ENCODE measurements at regions not wholly inside any gene's neighbourhood (a gene's known extent, or its start where the extent isn't known, plus 50 kb on each side); places are given as distances from the start of the nearest gene placed in this dataset.

DNA sequence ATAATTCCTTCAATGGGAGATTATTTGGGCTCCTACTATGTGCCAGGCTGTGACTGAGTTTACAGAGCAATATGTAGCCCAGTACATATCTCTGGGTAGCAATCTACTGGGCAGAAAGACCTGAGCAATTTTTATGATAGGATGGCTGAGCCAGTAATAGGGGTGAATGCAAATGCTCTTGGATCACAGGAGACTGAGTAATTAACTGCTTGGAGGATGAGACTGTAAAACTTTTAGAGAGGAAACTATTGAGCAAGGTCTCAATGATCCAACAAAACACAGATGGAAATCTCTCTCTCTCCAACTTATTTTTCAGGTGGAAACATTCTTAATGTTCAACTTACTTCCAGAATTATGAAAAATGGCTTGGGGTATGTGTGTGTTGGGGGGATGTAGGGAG is 402.2 kb downstream of the AEBP2 start:
- DNase-seq = no peak
- Histone ChIP-seq H3K4me3 (no peak overlapping the region), H3K36me3 (no peaks in the 10 kb centered on the region), H3K4me1 (peaks cover 16% of the 10 kb centered on the region), H3K27me3 (ENCODE audit: low read depth) (no peaks in the 10 kb centered on the region), H3K9me3 (replicated peaks) (peaks cover 4% of the 10 kb centered on the region), H3K27ac (replicated peaks) (no peak overlapping the region)
- intact Hi-C loops (cut with micrococcal nuclease) = no loop called here
- TF ChIP-seq, protein P1, sequence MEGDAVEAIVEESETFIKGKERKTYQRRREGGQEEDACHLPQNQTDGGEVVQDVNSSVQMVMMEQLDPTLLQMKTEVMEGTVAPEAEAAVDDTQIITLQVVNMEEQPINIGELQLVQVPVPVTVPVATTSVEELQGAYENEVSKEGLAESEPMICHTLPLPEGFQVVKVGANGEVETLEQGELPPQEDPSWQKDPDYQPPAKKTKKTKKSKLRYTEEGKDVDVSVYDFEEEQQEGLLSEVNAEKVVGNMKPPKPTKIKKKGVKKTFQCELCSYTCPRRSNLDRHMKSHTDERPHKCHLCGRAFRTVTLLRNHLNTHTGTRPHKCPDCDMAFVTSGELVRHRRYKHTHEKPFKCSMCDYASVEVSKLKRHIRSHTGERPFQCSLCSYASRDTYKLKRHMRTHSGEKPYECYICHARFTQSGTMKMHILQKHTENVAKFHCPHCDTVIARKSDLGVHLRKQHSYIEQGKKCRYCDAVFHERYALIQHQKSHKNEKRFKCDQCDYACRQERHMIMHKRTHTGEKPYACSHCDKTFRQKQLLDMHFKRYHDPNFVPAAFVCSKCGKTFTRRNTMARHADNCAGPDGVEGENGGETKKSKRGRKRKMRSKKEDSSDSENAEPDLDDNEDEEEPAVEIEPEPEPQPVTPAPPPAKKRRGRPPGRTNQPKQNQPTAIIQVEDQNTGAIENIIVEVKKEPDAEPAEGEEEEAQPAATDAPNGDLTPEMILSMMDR (IDR thresholded peaks at IDR 0.05; ENCODE audit: borderline replicate concordance) = no peak

DNA sequence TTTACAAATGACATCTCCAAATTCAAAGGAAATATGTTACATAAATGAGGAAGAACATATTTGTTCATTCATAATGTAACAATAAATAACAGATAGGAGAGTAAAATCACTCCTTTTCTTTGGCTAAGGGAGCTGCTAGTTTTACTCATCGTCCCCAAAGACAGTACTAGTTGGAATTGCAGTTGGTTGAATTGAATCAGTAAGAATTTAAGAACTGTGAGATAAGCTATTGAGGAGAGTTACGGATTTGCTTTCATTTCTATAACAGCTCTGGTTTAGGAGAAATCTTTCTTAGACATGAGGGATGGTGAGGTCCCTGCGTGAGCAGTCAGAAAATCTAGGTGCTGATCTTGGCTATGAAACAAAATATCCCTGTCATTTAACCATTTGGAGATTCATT is 402.8 kb downstream of the AEBP2 start:
- DNase-seq = no peak
- intact Hi-C loops (cut with micrococcal nuclease) = no loop called here
- TF ChIP-seq, protein P1 (IDR thresholded peaks at IDR 0.05; ENCODE audit: borderline replicate concordance) = no peak
- H3K4me3 ChIP-seq = peak overlapping the region; percentile 8
- no peaks in the 10 kb centered on the region for H3K36me3 ChIP-seq
- H3K27ac ChIP-seq (replicated peaks) = no peak overlapping the region
- peaks cover 21% of the 10 kb centered on the region for H3K4me1 ChIP-seq
- no peaks in the 10 kb centered on the region for H3K27me3 ChIP-seq (ENCODE audit: low read depth)
- H3K9me3 ChIP-seq (replicated peaks) = no peaks in the 10 kb centered on the region

GRCh38 chr12:19844224-19844623 is 404.9 kb downstream of the AEBP2 start:
- intact Hi-C loops (cut with micrococcal nuclease) = no loop called here
- Histone ChIP-seq H3K4me3 (no peak overlapping the region), H3K27ac (replicated peaks) (no peak overlapping the region), H3K27me3 (ENCODE audit: low read depth) (no peaks in the 10 kb centered on the region), H3K4me1 (peaks cover 35% of the 10 kb centered on the region), H3K36me3 (peaks cover under 1% of the 10 kb centered on the region), H3K9me3 (replicated peaks) (peaks cover 10% of the 10 kb centered on the region)
- DNase-seq = no peak
- TF ChIP-seq, protein P1 (IDR thresholded peaks at IDR 0.05; ENCODE audit: borderline replicate concordance) = no peak

- Histone ChIP-seq H3K4me3 (peak overlapping the region; percentile 40), H3K4me1 (peaks cover 27% of the 10 kb centered on the region), H3K36me3 (peaks cover 3% of the 10 kb centered on the region), H3K27me3 (ENCODE audit: low read depth) (no peaks in the 10 kb centered on the region), H3K9me3 (replicated peaks) (peaks cover 23% of the 10 kb centered on the region), H3K27ac (replicated peaks) (peak overlapping the region; percentile 92)
- TF ChIP-seq, protein P1 (IDR thresholded peaks at IDR 0.05; ENCODE audit: borderline replicate concordance) = no peak
- DNase-seq = no peak
- intact Hi-C loops (cut with micrococcal nuclease) = no loop called here
Measured at GRCh38 chr12:19846574-19846973, 407.3 kb downstream of the AEBP2 start.

GRCh38 chr12:19847294-19848059 is 408.2 kb downstream of the AEBP2 start:
- Histone ChIP-seq H3K27ac (replicated peaks) (peak overlapping the region; percentile 92), H3K36me3 (peaks cover 3% of the 10 kb centered on the region), H3K9me3 (replicated peaks) (peaks cover 23% of the 10 kb centered on the region), H3K27me3 (ENCODE audit: low read depth) (no peaks in the 10 kb centered on the region), H3K4me1 (peaks cover 28% of the 10 kb centered on the region), H3K4me3 (peak overlapping the region; percentile 40)
- intact Hi-C loops (cut with micrococcal nuclease) = no loop called here
- TF ChIP-seq, protein P1 (IDR thresholded peaks at IDR 0.05; ENCODE audit: borderline replicate concordance) = no peak
- peak; percentile 24 for DNase-seq

Measured in left ventricle myocardium inferior (tissue), 1 donor.